ENCODE measurements at regions not wholly inside any gene's neighbourhood (a gene's known extent, or its start where the extent isn't known, plus 50 kb on each side); places are given as distances from the start of the nearest gene placed in this dataset.

- peak; percentile 28 for DNase-seq (ENCODE audit: low spot score)
Observed at GRCh38 chr12:107277855-107278254, 184.5 kb upstream of the CRY1 start.

- no peak for DNase-seq (ENCODE audit: low spot score)
Observed at GRCh38 chr12:107282628-107283027, 189.3 kb upstream of the CRY1 start.

GRCh38 chr12:107283652-107284051 is 190.3 kb upstream of the CRY1 start:
- no peak for DNase-seq (ENCODE audit: low spot score)

- DNase-seq (ENCODE audit: low spot score): no peak
Observed at GRCh38 chr12:107284692-107285091, 191.3 kb upstream of the CRY1 start.

GRCh38 chr12:107287436-107288413 is 194.4 kb upstream of the CRY1 start:
- DNase-seq (ENCODE audit: low spot score): no peak

GRCh38 chr12:107288414-107289127 is 195.2 kb upstream of the CRY1 start:
- no peak for DNase-seq (ENCODE audit: low spot score)

GRCh38 chr12:107291018-107291417 is 197.7 kb upstream of the CRY1 start:
- no peak for DNase-seq (ENCODE audit: low spot score)

- DNase-seq (ENCODE audit: low spot score): no peak
Observed at GRCh38 chr12:107296681-107297089, 203.3 kb upstream of the CRY1 start.

GRCh38 chr12:107302649-107303341 is 209.4 kb upstream of the CRY1 start:
- no peak for DNase-seq (ENCODE audit: low spot score)

GRCh38 chr12:107304588-107305532 is 211.5 kb upstream of the CRY1 start:
- DNase-seq (ENCODE audit: low spot score): no peak

- DNase-seq (ENCODE audit: low spot score): no peak
Observed at GRCh38 chr12:107306141-107306659, 212.9 kb upstream of the CRY1 start.

- no peak for DNase-seq (ENCODE audit: low spot score)
Observed at GRCh38 chr12:107308310-107308709, 215.0 kb upstream of the CRY1 start.

GRCh38 chr12:107309020-107309419 is 215.7 kb upstream of the CRY1 start:
- no peak for DNase-seq (ENCODE audit: low spot score)

- DNase-seq (ENCODE audit: low spot score): no peak
Observed at GRCh38 chr12:107310621-107311020, 217.3 kb upstream of the CRY1 start.

GRCh38 chr12:107311682-107312081 is 218.3 kb upstream of the CRY1 start:
- DNase-seq (ENCODE audit: low spot score): no peak

- peak; percentile 91 for DNase-seq (ENCODE audit: low spot score)
Observed at GRCh38 chr12:107317751-107318555, 224.6 kb upstream of the CRY1 start.

- DNase-seq (ENCODE audit: low spot score): peak; percentile 42
Observed at GRCh38 chr12:107318556-107318805, 225.1 kb upstream of the CRY1 start.

- peak; percentile 32 for DNase-seq (ENCODE audit: low spot score)
Observed at GRCh38 chr12:107318806-107319532, 225.6 kb upstream of the CRY1 start.

GRCh38 chr12:107319533-107320032 is 226.2 kb upstream of the CRY1 start:
- peak; percentile 32 for DNase-seq (ENCODE audit: low spot score)
